ENCODE measurements at regions not wholly inside any gene's neighbourhood (a gene's known extent, or its start where the extent isn't known, plus 50 kb on each side); places are given as distances from the start of the nearest gene placed in this dataset.

GRCh38 chr9:129359162-129359811 lies 181.2 kb upstream of the IER5L start:
- no peaks in the 10 kb centered on the region for H3K36me3 ChIP-seq (replicated peaks in 1 of 2; ENCODE audit: insufficient read depth in 1 of 2, low read depth in 2 of 2)
- no peaks in the 10 kb centered on the region for H3K27me3 ChIP-seq
- no peak for ATAC-seq
- H3K4me3 ChIP-seq = no peak overlapping the region
- no peak for DNase-seq
- WGBS, 2 donors = 86 to 87% methylated on average over 13 to 15 of the region's 15 CpGs
- H3K27ac ChIP-seq = no peak overlapping the region
- H3K9me3 ChIP-seq = peaks cover 0 to 13% (median 0%) of the 10 kb centered on the region in 3 donors
- peaks cover 7% of the 10 kb centered on the region for H3K4me1 ChIP-seq
- no peak for TF ChIP-seq POLR2A (IDR thresholded peaks at IDR 0.05)
- intact Hi-C loops (cut with DNase I) = no loop called here

- 70 to 74% methylated on average over 12 of the region's 12 CpGs for WGBS, 2 donors
- Histone ChIP-seq H3K9me3 (peaks cover 0 to 13% (median 0%) of the 10 kb centered on the region in 3 donors), H3K4me1 (peaks cover 7% of the 10 kb centered on the region), H3K27ac (no peak overlapping the region), H3K4me3 (no peak overlapping the region), H3K27me3 (no peaks in the 10 kb centered on the region), H3K36me3 (replicated peaks in 1 of 2; ENCODE audit: insufficient read depth in 1 of 2, low read depth in 2 of 2) (no peaks in the 10 kb centered on the region)
- ATAC-seq (no peak), DNase-seq (no peak)
- TF ChIP-seq POLR2A (IDR thresholded peaks at IDR 0.05) = no peak
- TF ChIP-seq CTCF (IDR thresholded peaks at IDR 0.05) = no peak
- intact Hi-C loops (cut with DNase I) = no loop called here
These were observed 180.6 kb upstream of the IER5L start for GRCh38 chr9:129358621-129359154.

- WGBS, 2 donors = 79 to 86% methylated on average over 2 to 6 of the region's 6 CpGs
- Histone ChIP-seq H3K27me3 (no peaks in the 10 kb centered on the region), H3K4me1 (peaks cover 7% of the 10 kb centered on the region), H3K9me3 (peaks cover 0 to 13% (median 0%) of the 10 kb centered on the region in 3 donors), H3K36me3 (replicated peaks in 1 of 2; ENCODE audit: insufficient read depth in 1 of 2, low read depth in 2 of 2) (no peaks in the 10 kb centered on the region), H3K4me3 (no peak overlapping the region), H3K27ac (no peak overlapping the region)
- DNase-seq (no peak), ATAC-seq (no peak)
- TF ChIP-seq CTCF (IDR thresholded peaks at IDR 0.05) (no peak), POLR2A (IDR thresholded peaks at IDR 0.05) (no peak)
- intact Hi-C loops (cut with DNase I) = no loop called here
These were observed 179.7 kb upstream of the IER5L start for GRCh38 chr9:129357773-129358245.

- DNase-seq (no peak), ATAC-seq (no peak)
- 83 to 95% methylated on average over 7 to 18 of the region's 18 CpGs for WGBS, 2 donors
- TF ChIP-seq POLR2A (IDR thresholded peaks at IDR 0.05) (no peak), CTCF (IDR thresholded peaks at IDR 0.05) (no peak)
- Histone ChIP-seq H3K27ac (no peak overlapping the region), H3K4me1 (peaks cover 7% of the 10 kb centered on the region), H3K4me3 (no peak overlapping the region), H3K9me3 (peaks cover 0 to 13% (median 0%) of the 10 kb centered on the region in 3 donors), H3K36me3 (replicated peaks in 1 of 2; ENCODE audit: insufficient read depth in 1 of 2, low read depth in 2 of 2) (no peaks in the 10 kb centered on the region), H3K27me3 (peaks cover 0 to under 1% of the 10 kb centered on the region in 2 donors)
- intact Hi-C loops (cut with DNase I) = no loop called here
These were observed 179.1 kb upstream of the IER5L start for GRCh38 chr9:129356871-129357772.

GRCh38 chr9:129355631-129356030 lies 177.6 kb upstream of the IER5L start:
- peaks cover 11% of the 10 kb centered on the region for H3K4me1 ChIP-seq
- TF ChIP-seq CTCF (IDR thresholded peaks at IDR 0.05) (no peak), POLR2A (IDR thresholded peaks at IDR 0.05) (no peak)
- 86 to 87% methylated on average over 3 to 5 of the region's 5 CpGs for WGBS, 2 donors
- H3K4me3 ChIP-seq = no peak overlapping the region
- intact Hi-C loops (cut with DNase I) = no loop called here
- ATAC-seq = no peak
- peaks cover 0 to 13% (median 0%) of the 10 kb centered on the region in 3 donors for H3K9me3 ChIP-seq
- DNase-seq = no peak
- H3K27ac ChIP-seq = no peak overlapping the region
- H3K36me3 ChIP-seq (replicated peaks in 1 of 2; ENCODE audit: insufficient read depth in 1 of 2, low read depth in 2 of 2) = no peaks in the 10 kb centered on the region
- peaks cover 0 to 7% of the 10 kb centered on the region in 2 donors for H3K27me3 ChIP-seq

All from body of pancreas (tissue), 4 donors.